HG02973 (cell line): ENCODE measurements at regions not wholly inside any gene's neighbourhood (a gene's known extent, or its start where the extent isn't known, plus 50 kb on each side); places are given as distances from the start of the nearest gene placed in this dataset.

ENCODE experiments used
- ATAC-seq: cut with Tn5 transposase; IDR thresholded peaks from one replicate; pipeline ENCODE4 v1.9.1; 2021; ENCODE audit warnings: moderate library complexity; ENCODE audit not compliant: unreplicated experiment

- ATAC-seq, result no peak
These were observed 390.7 kb downstream of the INHBA start for GRCh38 chr7:41312235-41312634.

GRCh38 chr7:41311301-41311700 lies 391.6 kb downstream of the INHBA start:
- no peak for ATAC-seq

GRCh38 chr7:41306486-41306885 lies 396.4 kb downstream of the INHBA start:
- ATAC-seq, result no peak

GRCh38 chr7:41305001-41305400 lies 397.9 kb downstream of the INHBA start:
- ATAC-seq, result no peak

- ATAC-seq, result no peak
These were observed 399.2 kb downstream of the INHBA start for GRCh38 chr7:41303709-41304108.

DNA sequence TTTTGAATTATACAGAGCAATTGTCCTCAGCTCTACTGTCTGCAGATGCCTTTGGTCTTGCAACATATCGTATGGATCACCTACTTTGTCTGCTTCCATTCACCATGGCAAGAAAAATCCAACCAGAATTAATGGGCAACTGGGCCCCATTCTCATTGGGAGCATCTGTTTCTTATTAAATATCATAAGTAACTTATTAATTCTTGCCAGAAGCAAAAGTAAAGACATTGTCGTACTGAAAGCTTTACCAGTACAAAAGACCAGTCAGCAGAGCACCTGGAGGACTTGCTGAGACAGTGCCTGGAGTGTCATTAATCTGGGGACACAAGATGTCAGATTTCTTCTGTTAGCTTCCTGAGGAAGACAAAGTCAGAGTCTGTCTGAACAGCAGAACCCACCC lies 404.5 kb downstream of the INHBA start:
- ATAC-seq, result no peak

DNA sequence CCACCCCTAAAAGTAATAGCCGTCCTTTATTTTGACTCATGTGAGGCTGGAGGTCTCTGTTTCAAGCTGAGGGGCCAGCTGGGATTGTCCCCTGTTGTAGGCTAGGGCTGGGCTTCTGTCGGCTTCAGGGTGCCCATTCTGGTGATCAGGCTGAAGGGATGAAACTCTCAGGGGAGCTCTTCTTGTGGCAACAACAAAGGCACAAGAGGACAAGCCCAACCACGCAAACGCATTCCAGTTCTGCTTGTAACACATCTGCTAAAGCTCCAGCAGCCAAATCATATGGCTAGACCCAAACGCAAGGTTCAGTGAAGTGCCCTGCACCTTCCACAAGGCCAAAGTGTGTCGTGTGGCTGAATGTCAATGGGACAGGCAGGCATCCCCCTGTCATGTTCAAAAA lies 405.7 kb downstream of the INHBA start:
- no peak for ATAC-seq

DNA sequence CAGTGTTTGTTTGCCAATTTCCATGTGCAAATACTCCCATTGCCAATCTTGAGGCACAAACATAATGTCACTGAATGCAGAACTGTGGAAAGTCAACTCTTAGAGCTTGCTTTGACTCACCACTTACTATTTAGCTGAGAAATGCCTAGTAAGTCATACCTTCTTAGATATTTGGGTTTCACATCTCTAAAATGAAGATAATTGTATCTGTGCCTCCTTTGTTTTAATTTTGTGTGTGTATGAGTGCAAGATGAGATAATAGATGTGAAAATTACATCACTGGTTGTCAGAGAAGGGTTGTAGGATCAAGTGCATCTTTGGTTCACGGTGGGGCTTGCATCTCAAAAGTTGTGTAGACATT lies 407.5 kb downstream of the INHBA start:
- ATAC-seq, result no peak

DNA sequence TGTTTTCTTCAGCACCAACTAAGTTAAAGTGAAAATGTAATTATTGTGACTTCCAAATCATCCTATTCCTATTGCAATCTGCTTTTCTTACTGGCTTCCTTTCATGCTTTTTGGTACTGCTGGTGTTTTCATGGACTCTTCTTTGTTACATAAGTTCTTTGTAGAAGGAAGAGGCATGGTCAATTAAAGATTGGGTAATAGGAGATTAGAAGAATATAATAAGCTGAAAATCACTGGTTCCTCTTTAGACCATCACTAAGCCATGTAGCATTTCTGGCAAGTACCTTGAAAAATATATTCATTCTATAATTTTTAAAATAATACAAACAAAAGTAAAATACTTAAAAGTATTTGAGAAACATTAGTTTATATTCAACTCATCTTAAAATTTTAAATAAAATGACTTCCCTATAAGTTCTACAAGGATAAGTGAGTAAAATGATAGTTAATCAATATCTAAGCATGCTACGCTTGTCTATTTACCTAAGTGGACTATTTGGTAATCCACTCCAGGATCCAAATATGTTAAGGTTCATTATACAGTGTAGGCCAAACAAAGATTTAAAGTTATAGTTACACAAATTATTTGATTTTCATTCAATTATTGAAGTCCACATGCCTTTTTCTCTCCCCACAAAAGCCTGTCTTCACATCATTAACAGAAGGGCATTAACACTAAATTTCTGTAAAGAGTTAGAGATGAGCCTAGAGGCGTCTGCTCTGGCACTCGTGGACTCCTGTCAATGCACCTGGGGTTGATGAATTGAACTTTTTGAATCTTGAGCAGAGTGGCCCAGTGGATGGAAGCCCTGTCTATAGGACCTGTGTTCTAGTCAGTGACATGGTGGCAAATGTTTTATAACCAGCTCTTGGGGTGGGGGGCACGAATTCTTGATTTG lies 408.1 kb downstream of the INHBA start:
- ATAC-seq, result no peak

DNA sequence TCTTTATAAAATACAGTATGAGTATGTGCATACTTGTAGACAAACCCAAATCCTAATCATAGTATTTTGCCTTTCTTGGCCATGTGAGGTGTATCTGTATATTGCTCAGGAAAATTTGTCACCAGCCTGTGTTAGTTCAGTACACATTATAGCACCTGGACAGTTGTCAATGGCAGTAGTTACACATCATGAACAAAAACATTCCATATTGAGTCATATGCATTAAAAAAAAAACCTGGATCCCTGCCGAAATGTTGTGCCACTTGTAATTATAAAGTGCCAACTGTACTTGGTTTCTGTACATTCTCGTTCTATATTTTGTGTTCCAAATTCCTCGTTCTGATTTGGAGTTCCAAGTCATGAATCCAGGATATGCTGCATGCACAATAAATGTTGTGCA lies 410.4 kb downstream of the INHBA start:
- ATAC-seq, result no peak

GRCh38 chr7:41287559-41288335 lies 415.1 kb downstream of the INHBA start:
- no peak for ATAC-seq

- ATAC-seq, result no peak
These were observed 422.4 kb downstream of the INHBA start for GRCh38 chr7:41280491-41280890.

GRCh38 chr7:41277561-41277960 lies 425.3 kb downstream of the INHBA start:
- ATAC-seq, result no peak

GRCh38 chr7:41275255-41275654 lies 427.6 kb downstream of the INHBA start:
- ATAC-seq, result no peak

DNA sequence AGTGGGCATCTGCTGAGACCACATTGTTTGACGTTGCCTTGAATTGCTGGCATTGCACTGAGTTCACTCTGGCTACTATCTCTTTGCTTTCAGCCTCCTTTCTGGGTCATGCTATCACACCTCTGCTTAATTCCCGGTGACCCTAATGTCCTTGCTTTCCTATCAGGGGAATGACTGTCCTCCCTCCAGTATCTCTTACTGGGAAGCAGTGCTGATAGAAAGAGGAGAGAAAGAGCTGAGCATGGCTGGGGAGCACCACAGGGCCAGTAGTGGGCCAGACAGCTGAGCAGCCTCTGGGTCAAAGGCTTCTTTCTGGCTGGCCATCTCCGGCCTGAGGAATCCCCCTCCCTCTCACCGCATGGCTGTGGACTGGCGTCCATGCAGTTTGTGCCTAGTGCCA lies 428.7 kb downstream of the INHBA start:
- no peak for ATAC-seq

GRCh38 chr7:41272664-41273063 lies 430.2 kb downstream of the INHBA start:
- ATAC-seq, result no peak

- no peak for ATAC-seq
These were observed 434.0 kb downstream of the INHBA start for GRCh38 chr7:41268878-41269277.

GRCh38 chr7:41261080-41261479 lies 441.8 kb downstream of the INHBA start:
- no peak for ATAC-seq

GRCh38 chr7:41257660-41258059 lies 445.2 kb downstream of the INHBA start:
- ATAC-seq, result no peak

GRCh38 chr7:41256186-41256945 lies 446.5 kb downstream of the INHBA start:
- ATAC-seq, result no peak

- no peak for ATAC-seq
These were observed 447.2 kb downstream of the INHBA start for GRCh38 chr7:41255716-41256115.

GRCh38 chr7:41255113-41255512 lies 447.8 kb downstream of the INHBA start:
- ATAC-seq, result no peak
